Trophoblast cell (in vitro differentiated cells and primary cell): ENCODE measurements at regions not wholly inside any gene's neighbourhood (a gene's known extent, or its start where the extent isn't known, plus 50 kb on each side); places are given as distances from the start of the nearest gene placed in this dataset.
"Not testable (repeated sequence)": the region's sequence is repeated elsewhere in the genome, so short reads cannot be mapped to it uniquely, and the experiment has no call there.

Source experiments
- DNase-seq, 2 donors: peaks; one replicate each; pipeline ENCODE4 v3.0.0-alpha.2; 2016
- H2AFZ ChIP-seq: 2 replicates; pipeline ENCODE4 v1.6.1; 2013; ENCODE audit warnings: low read length, moderate library complexity, mild to moderate bottlenecking; ENCODE audit not compliant: insufficient read depth, poor library complexity
- H2AK5ac ChIP-seq: 2 replicates; pipeline ENCODE4 v1.6.1; 2013; ENCODE audit warnings: mild to moderate bottlenecking, low read length
- H2BK120ac ChIP-seq: 2 replicates; pipeline ENCODE4 v1.6.1; 2013; ENCODE audit warnings: low read length, mild to moderate bottlenecking, moderate library complexity; ENCODE audit not compliant: insufficient read depth, poor library complexity
- H2BK12ac ChIP-seq: 2 replicates; pipeline ENCODE4 v1.6.1; 2013; ENCODE audit warnings: mild to moderate bottlenecking, low read length, moderate library complexity
- H2BK5ac ChIP-seq: 2 replicates; pipeline ENCODE4 v1.6.1; 2013; ENCODE audit warnings: low read length, low read depth, moderate library complexity, mild to moderate bottlenecking; ENCODE audit not compliant: poor library complexity
- H3K14ac ChIP-seq: 2 replicates; pipeline ENCODE4 v1.6.1; 2013; ENCODE audit warnings: mild to moderate bottlenecking, low read length
- H3K18ac ChIP-seq: 2 replicates; pipeline ENCODE4 v1.6.1; 2013; ENCODE audit warnings: mild to moderate bottlenecking, low read length
- H3K23ac ChIP-seq: 2 replicates; pipeline ENCODE4 v1.6.1; 2013; ENCODE audit warnings: low read length
- H3K27ac ChIP-seq: 2 replicates; pipeline ENCODE4 v1.5.1; 2013; ENCODE audit warnings: low read depth, mild to moderate bottlenecking, inconsistent platforms, low read length, moderate library complexity
- H3K27me3 ChIP-seq: 2 replicates; pipeline ENCODE4 v1.6.1; 2013; ENCODE audit warnings: inconsistent platforms, mild to moderate bottlenecking, low read length, moderate library complexity; ENCODE audit not compliant: insufficient read depth
- H3K36me3 ChIP-seq, 2 experiments: 1 replicate in 1 of 2; 2 replicates in 1 of 2; pipeline ENCODE4 v1.6.1; 2013; ENCODE audit warnings: low read length in 2 of 2, mild to moderate bottlenecking in 2 of 2, moderate library complexity in 1 of 2; ENCODE audit not compliant: insufficient read depth in 2 of 2, control insufficient read depth in 1 of 2
- H3K4ac ChIP-seq: 2 replicates; pipeline ENCODE4 v1.6.1; 2013; ENCODE audit warnings: low read depth, mild to moderate bottlenecking, low read length, moderate library complexity
- H3K4me1 ChIP-seq, 2 experiments: 1 replicate in 1 of 2; 2 replicates in 1 of 2; pipeline ENCODE4 v1.6.1; 2013; ENCODE audit warnings: low read length in 2 of 2, mild to moderate bottlenecking in 2 of 2, moderate library complexity in 1 of 2; ENCODE audit not compliant: insufficient read depth in 2 of 2, control insufficient read depth in 1 of 2
- H3K4me2 ChIP-seq: 2 replicates; pipeline ENCODE4 v1.6.1; 2013; ENCODE audit warnings: inconsistent platforms, mild to moderate bottlenecking, low read length, moderate library complexity
- H3K4me3 ChIP-seq: 2 replicates; pipeline ENCODE4 v1.5.1; 2013; ENCODE audit warnings: mild to moderate bottlenecking, low read depth, low read length, inconsistent platforms
- H3K79me1 ChIP-seq: one replicate; pipeline ENCODE4 v1.6.1; 2013; ENCODE audit warnings: low read length
- H3K79me2 ChIP-seq: 2 replicates; pipeline ENCODE4 v1.6.1; 2013; ENCODE audit warnings: low read length, mild to moderate bottlenecking; ENCODE audit not compliant: control insufficient read depth, insufficient read depth, poor library complexity
- H3K9ac ChIP-seq: 2 replicates; pipeline ENCODE4 v1.6.1; 2013; ENCODE audit warnings: mild to moderate bottlenecking, low read length
- H3K9me3 ChIP-seq: 2 replicates; pipeline ENCODE4 v1.6.1; 2013; ENCODE audit warnings: low read depth, mild to moderate bottlenecking, control low read depth, inconsistent platforms, low read length; ENCODE audit not compliant: insufficient read depth
- H4K12ac ChIP-seq: 2 replicates; pipeline ENCODE4 v1.6.1; 2013; ENCODE audit warnings: low read depth, mild to moderate bottlenecking, low read length, moderate library complexity
- H4K8ac ChIP-seq: 2 replicates; pipeline ENCODE4 v1.6.1; 2013; ENCODE audit warnings: low read depth, mild to moderate bottlenecking, low read length, moderate library complexity
- H4K91ac ChIP-seq: one replicate; pipeline ENCODE4 v1.6.1; 2013; ENCODE audit warnings: low read depth, mild to moderate bottlenecking, low read length, moderate library complexity
- WGBS: extraction: QIAGEN DNeasy Blood & Tissue Kit; methylation state at CpG from one replicate; pipeline ENCODE4 v1.1.7; 2013; ENCODE audit warnings: missing lambda C conversion rate; ENCODE audit not compliant: insufficient read length, insufficient coverage; ENCODE audit errors: extremely low coverage; 5-methylcytosine and 5-hydroxymethylcytosine counted together

DNA sequence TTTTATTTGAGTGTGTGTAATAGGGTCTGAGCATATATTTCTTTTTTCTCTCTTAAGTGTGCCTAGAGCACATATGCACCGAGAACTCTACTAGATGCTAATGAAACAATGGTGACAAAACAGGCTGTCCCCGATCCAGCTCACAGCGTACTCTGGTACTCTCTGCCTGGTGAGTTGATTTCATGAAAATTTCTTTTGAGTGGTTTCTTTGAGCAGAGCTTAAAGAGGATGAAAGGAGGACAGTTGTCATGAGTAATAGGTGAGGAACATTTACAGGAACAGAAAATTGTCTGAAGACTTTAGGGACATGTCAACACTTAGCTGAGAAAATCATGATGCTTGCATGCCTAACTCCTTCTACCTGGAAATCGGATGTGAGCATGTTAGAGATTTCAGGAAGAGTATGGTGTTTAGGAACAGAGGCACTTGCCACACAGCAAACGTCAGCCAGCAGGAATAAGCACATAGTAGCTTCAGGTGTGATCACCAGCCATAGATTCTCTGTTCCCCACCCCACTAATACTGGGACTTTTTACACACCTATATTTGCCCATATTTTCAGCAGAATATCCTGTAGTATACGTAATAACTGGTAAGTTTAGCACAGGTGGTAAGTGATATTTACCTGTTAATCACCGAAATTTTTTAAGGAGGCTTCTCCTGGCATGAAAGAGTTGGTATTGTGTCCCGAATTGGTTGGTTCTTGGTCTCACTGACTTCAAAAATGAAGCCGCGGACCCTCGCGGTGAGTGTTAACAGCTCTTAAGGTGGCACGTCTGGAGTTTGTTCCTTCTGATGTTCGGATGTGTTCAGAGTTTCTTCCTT is 111.1 kb downstream of the ZNF330 start:
- Histone ChIP-seq H2BK12ac (no peak overlapping the region), H3K4me1 (no peaks in the 10 kb centered on the region), H3K79me1 (no peaks in the 10 kb centered on the region), H3K14ac (no peak overlapping the region), H3K4me3 (no peak overlapping the region), H3K27ac (no peak overlapping the region), H2BK5ac (no peak overlapping the region), H3K4me2 (no peak overlapping the region), H4K12ac (no peak overlapping the region), H4K91ac (no peak overlapping the region), H3K18ac (no peak overlapping the region), H3K23ac (no peak overlapping the region), H2AK5ac (no peak overlapping the region), H3K9ac (no peak overlapping the region), H3K36me3 (no peaks in the 10 kb centered on the region), H4K8ac (no peak overlapping the region), H2AFZ (no peak overlapping the region), H3K27me3 (no peaks in the 10 kb centered on the region), H3K4ac (no peak overlapping the region), H3K9me3 (no peaks in the 10 kb centered on the region), H3K79me2 (no peaks in the 10 kb centered on the region), H2BK120ac (no peak overlapping the region)
- DNase-seq: no peak
- no CpG with 5 or more reads among the region's 14 CpGs for WGBS

DNA sequence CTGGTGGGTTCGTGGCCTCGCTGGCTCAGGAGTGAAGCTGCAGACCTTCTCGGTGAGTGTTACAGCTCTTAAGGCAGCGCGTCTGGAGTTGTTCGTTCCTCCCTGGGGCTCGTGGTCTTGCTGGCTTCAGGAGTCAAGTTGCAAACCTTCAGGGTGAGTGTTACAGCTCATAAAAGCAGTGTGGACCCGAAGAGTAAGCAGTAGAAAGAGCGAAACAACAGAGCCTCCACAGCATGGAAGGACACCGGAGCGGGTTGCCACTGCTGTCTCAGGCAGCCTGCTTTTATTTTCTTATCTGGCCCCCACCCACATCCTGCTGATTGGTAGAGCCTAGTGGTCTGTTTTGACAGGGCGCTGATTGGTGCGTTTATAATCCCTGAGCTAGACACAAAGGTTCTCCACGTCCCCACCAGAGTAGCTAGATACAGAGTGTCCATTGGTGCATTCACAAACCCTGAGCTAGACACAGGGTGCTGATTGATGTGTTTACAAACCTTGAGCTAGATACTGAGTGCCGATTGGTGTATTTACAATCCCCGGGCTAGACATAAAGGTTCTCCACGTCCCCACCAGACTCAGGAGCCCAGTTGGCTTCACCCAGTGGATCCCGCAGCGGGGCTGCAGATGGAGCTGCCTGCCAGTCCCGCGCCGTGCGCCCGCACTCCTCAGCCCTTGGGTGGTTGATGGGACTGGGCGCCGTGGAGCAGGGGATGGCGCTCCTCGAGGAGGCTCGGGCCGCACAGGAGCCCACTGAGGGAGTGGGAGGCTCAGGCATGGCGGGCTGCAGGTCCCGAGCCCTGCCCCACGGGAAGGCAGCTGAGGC is 111.9 kb downstream of the ZNF330 start:
- Histone ChIP-seq H3K4me2 (peak overlapping the region; percentile 38), H2AFZ (peak overlapping the region; percentile 63), H4K8ac (peak overlapping the region; percentile 65), H3K4me3 (peak overlapping the region; percentile 30)
- not testable (repeated sequence) for H2AK5ac ChIP-seq, H3K79me2 ChIP-seq, H3K79me1 ChIP-seq, H3K27me3 ChIP-seq, H3K27ac ChIP-seq, H3K18ac ChIP-seq, H2BK120ac ChIP-seq, H3K36me3 ChIP-seq, H3K14ac ChIP-seq, DNase-seq, H3K4me1 ChIP-seq, H4K91ac ChIP-seq, H2BK5ac ChIP-seq, H4K12ac ChIP-seq, H3K4ac ChIP-seq, H3K9ac ChIP-seq, H3K23ac ChIP-seq, H3K9me3 ChIP-seq, H2BK12ac ChIP-seq
- WGBS: no CpG with 5 or more reads among the region's 33 CpGs

DNA sequence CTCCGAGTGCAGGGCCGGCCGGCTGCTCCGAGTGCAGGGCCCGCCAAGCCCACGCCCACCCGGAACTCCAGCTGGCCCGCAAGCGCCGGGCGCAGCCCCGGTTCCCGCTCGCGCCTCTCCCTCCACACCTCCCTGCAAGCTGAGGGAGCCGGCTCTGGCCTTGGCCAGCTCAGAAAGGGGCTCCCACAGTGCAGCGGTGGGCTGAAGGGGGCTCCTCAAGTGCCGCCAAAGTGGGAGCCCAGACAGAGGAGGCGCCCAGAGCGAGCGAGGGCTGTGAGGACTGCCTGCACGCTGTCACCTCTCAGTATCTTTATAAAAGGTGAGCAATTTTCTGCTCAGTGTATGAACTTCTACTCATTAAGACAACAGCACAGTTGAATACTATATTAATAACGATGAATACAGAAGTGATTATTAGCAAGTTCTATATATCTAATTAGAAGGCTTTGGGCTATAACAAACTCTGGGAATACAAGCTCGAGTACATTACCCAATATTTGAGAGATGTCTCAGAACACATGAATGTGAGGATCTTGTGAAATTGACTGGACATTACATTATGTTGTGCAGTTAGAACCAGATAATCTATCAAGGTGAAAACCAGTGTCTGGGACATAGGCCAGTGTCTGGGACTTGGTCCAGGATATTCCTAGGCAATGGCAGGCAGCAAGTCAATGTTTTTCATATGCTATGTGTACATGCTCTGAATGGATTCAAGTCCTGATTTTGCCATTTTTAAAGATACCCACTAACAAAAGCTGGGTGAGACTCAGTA is 112.9 kb downstream of the ZNF330 start:
- not testable (repeated sequence) for H3K4me3 ChIP-seq, H3K9me3 ChIP-seq, H3K36me3 ChIP-seq, H3K79me1 ChIP-seq, H2BK12ac ChIP-seq, H3K27ac ChIP-seq, H4K12ac ChIP-seq, H2BK5ac ChIP-seq, H3K18ac ChIP-seq, H3K79me2 ChIP-seq, H4K8ac ChIP-seq, H2AK5ac ChIP-seq, H3K23ac ChIP-seq, H3K4me1 ChIP-seq, H4K91ac ChIP-seq, H3K14ac ChIP-seq, H3K27me3 ChIP-seq, H3K4ac ChIP-seq, H2BK120ac ChIP-seq
- Histone ChIP-seq H3K4me2 (peak overlapping the region; percentile 65), H2AFZ (peak overlapping the region; percentile 28), H3K9ac (peak overlapping the region; percentile 57)
- WGBS: no CpG with 5 or more reads among the region's 24 CpGs
- DNase-seq: peak in 1 of 2 donors; percentile 64

DNA sequence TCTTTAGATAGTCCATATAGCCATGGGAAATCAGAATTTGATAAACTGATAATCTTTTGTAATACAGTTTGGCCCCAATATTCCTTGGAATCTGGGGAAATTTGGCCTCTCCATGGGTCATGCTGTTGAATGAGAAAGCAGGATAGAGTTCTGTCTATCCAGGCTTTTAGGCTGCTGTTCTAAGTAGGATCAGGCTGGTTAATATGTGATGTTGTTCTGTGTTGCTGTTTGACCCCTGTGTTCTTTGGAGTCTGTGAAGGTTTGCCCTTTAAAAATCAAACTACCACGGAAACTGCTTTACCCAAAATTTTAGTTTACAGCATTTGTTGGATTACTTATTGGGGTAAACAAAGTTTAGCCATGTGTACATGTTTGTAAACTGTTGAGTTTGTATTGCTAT is 114.5 kb downstream of the ZNF330 start:
- H3K27ac ChIP-seq: no peak overlapping the region
- no peaks in the 10 kb centered on the region for H3K4me1 ChIP-seq
- no peak overlapping the region for H2BK5ac ChIP-seq
- H4K8ac ChIP-seq: no peak overlapping the region
- WGBS: no CpG with 5 or more reads among the region's 1 CpG
- no peak overlapping the region for H2BK12ac ChIP-seq
- H2AK5ac ChIP-seq: no peak overlapping the region
- no peak overlapping the region for H3K23ac ChIP-seq
- no peaks in the 10 kb centered on the region for H3K79me1 ChIP-seq
- no peak overlapping the region for H4K91ac ChIP-seq
- no peak overlapping the region for H3K14ac ChIP-seq
- no peak overlapping the region for H2AFZ ChIP-seq
- no peaks in the 10 kb centered on the region for H3K79me2 ChIP-seq
- H3K27me3 ChIP-seq: no peaks in the 10 kb centered on the region
- H3K4ac ChIP-seq: no peak overlapping the region
- H4K12ac ChIP-seq: no peak overlapping the region
- no peak overlapping the region for H3K4me3 ChIP-seq
- no peaks in the 10 kb centered on the region for H3K36me3 ChIP-seq
- H3K9ac ChIP-seq: no peak overlapping the region
- H3K4me2 ChIP-seq: no peak overlapping the region
- no peak overlapping the region for H3K18ac ChIP-seq
- DNase-seq: no peak
- no peak overlapping the region for H2BK120ac ChIP-seq
- H3K9me3 ChIP-seq: no peaks in the 10 kb centered on the region
